ENCODE measurements at regions not wholly inside any gene's neighbourhood (a gene's known extent, or its start where the extent isn't known, plus 50 kb on each side); places are given as distances from the start of the nearest gene placed in this dataset.

DNA sequence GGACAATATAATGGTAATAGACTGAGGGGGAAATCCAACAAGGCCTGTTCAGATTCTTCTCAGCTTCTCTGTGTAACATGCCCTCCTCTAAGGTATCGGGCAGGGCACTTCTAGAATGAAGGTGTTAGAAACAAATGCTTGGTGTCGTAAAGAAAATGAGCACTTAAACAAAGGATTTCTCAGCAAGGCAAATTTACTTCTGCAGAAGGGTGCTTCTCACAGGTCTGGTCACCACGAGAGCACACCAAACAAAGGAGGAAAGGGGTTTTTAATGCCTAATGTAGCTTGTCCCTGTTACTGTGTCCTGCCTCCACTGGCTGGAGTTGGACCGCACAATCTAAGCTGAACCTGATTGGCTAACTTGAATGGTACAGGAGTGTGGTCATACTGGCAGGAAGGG lies 642.6 kb upstream of the CDH8 start:
- no peak overlapping the region for H3K4me3 Mint-ChIP-seq
- intact Hi-C loops (cut with micrococcal nuclease): no loop called here

GRCh38 chr16:62676306-62676705 lies 640.1 kb upstream of the CDH8 start:
- H3K4me1 Mint-ChIP-seq: no peaks in the 10 kb centered on the region
- ATAC-seq (ENCODE audit: low read depth): no peak
- no peaks in the 10 kb centered on the region for H3K27me3 Mint-ChIP-seq
- ChIA-PET POLR2A (no interaction called here), CTCF (no interaction called here)
- intact Hi-C loops (cut with micrococcal nuclease): no loop called here
- H3K27ac Mint-ChIP-seq: no peak overlapping the region
- H3K9me3 Mint-ChIP-seq: peaks cover 14% of the 10 kb centered on the region
- no peaks in the 10 kb centered on the region for H3K36me3 Mint-ChIP-seq (ENCODE audit: low read depth)
- H3K4me3 Mint-ChIP-seq: no peak overlapping the region
- DNase-seq: no peak
- no peak for TF ChIP-seq CTCF (IDR thresholded peaks at IDR 0.05)

More for the DNA sequence above, 642.6 kb upstream of the CDH8 start:
- no peaks in the 10 kb centered on the region for H3K4me1 Mint-ChIP-seq
- peaks cover 17% of the 10 kb centered on the region for H3K9me3 Mint-ChIP-seq
- CTCF ChIA-PET: no interaction called here
- no peaks in the 10 kb centered on the region for H3K36me3 Mint-ChIP-seq (ENCODE audit: low read depth)
- no peak for TF ChIP-seq CTCF (IDR thresholded peaks at IDR 0.05)
- DNase-seq (no peak), ATAC-seq (ENCODE audit: low read depth) (no peak)
- POLR2A ChIA-PET: no interaction called here
- H3K27me3 Mint-ChIP-seq: no peaks in the 10 kb centered on the region
- no peak overlapping the region for H3K27ac Mint-ChIP-seq

DNA sequence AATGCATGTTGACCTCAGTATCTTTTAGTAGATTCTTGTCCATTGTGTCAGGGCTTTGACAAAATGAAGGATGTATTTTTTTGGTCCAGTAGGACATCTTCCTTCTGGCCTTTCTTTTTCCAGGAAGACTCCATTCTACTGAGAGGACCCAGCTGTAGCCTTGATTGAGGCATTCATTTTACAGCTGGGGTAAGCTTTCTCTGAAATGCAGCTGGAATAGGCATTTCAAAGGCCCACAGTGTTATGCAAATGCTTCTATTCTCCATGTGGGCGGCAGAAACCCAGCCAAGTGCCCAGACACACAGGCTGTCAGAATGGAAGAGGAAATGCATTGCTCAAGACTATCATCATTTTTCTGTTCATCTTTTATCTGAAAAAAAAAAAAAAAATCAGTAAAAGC lies 629.0 kb upstream of the CDH8 start:
- POLR2A ChIA-PET: no interaction called here
- Mint-ChIP-seq H3K4me3 (no peak overlapping the region), H3K27ac (no peak overlapping the region), H3K36me3 (ENCODE audit: low read depth) (no peaks in the 10 kb centered on the region), H3K27me3 (no peaks in the 10 kb centered on the region), H3K4me1 (no peaks in the 10 kb centered on the region), H3K9me3 (peaks cover 22% of the 10 kb centered on the region)
- DNase-seq (no peak), ATAC-seq (ENCODE audit: low read depth) (no peak)
- intact Hi-C loops (cut with micrococcal nuclease): loop anchor here (10.0 kb wide), 1 partner anchor 60 kb away; no protein-coding TSS in a partner anchor
- TF ChIP-seq CTCF (IDR thresholded peaks at IDR 0.05): no peak
- CTCF ChIA-PET: no interaction called here

DNA sequence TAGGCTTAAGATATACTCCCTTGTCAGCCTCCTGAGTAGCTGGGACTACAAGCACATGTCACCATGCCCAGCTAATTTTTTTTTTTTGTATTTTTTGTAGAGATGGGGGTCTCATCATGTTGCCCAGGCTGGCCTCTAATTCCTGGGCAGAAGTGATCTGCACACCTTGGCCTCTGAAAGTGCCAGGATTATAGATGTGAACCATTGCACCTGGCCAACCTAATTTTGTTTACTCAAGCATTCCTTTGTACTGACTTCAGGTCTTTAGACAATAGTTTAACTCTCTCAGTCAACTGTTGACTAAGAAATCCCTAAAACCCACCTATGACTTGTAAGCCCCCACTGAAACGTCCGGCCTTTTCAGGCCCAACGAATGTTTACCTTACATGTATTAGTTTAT lies 628.3 kb upstream of the CDH8 start:
- ChIA-PET POLR2A (no interaction called here), CTCF (no interaction called here)
- intact Hi-C loops (cut with micrococcal nuclease): loop anchor here (10.0 kb wide), 1 partner anchor 60 kb away; no protein-coding TSS in a partner anchor
- Mint-ChIP-seq H3K27ac (no peak overlapping the region), H3K36me3 (ENCODE audit: low read depth) (no peaks in the 10 kb centered on the region), H3K4me1 (no peaks in the 10 kb centered on the region), H3K9me3 (peaks cover 17% of the 10 kb centered on the region), H3K27me3 (no peaks in the 10 kb centered on the region), H3K4me3 (no peak overlapping the region)
- ATAC-seq (ENCODE audit: low read depth) (no peak), DNase-seq (no peak)
- TF ChIP-seq CTCF (IDR thresholded peaks at IDR 0.05): no peak

DNA sequence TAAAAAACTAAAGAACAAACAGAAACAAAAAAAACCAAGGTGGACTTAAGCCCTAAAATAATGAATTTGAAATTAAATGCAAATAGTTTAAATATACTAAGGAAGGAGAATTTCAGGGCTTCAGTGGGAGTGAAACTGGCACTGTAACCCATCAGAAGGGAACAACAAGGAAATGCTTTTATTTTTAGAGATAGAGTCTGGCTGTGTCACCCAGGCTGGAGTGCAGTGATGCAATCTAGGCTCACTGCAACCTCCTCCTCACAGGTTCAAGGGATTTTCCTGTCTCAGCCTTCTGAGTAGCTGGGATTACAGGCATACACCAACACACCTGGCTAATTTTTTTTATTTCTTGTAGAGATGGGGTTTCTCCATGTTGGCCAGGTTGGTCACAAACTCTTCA lies 625.2 kb upstream of the CDH8 start:
- Mint-ChIP-seq H3K4me3 (no peak overlapping the region), H3K36me3 (ENCODE audit: low read depth) (no peaks in the 10 kb centered on the region), H3K27me3 (no peaks in the 10 kb centered on the region), H3K27ac (no peak overlapping the region), H3K4me1 (no peaks in the 10 kb centered on the region), H3K9me3 (peaks cover 8% of the 10 kb centered on the region)
- no peak for TF ChIP-seq CTCF (IDR thresholded peaks at IDR 0.05)
- POLR2A ChIA-PET: no interaction called here
- CTCF ChIA-PET: no interaction called here
- ATAC-seq (ENCODE audit: low read depth) (no peak), DNase-seq (no peak)
- intact Hi-C loops (cut with micrococcal nuclease): loop anchor here (10.0 kb wide), 1 partner anchor 57 kb away; no protein-coding TSS in a partner anchor

All from activated B cell treated with CpG ODN at 0.5 μM for 24 hours (primary cell).